IPS-NIHi7 (cell line): ENCODE measurements at regions not wholly inside any gene's neighbourhood (a gene's known extent, or its start where the extent isn't known, plus 50 kb on each side); places are given as distances from the start of the nearest gene placed in this dataset.
"Not testable (repeated sequence)": the region's sequence is repeated elsewhere in the genome, so short reads cannot be mapped to it uniquely, and the experiment has no call there.

Experiments
- DNase-seq: peaks from one replicate; pipeline ENCODE4 v3.0.0; 2012; ENCODE audit warnings: mixed read lengths; ENCODE audit errors: extremely low spot score

- no peak for DNase-seq
These were observed 330.9 kb downstream of the TMEM121 start for GRCh38 chr14:105857220-105857825.

GRCh38 chr14:105857826-105858675 is 331.7 kb downstream of the TMEM121 start:
- no peak for DNase-seq

- no peak for DNase-seq
These were observed 332.3 kb downstream of the TMEM121 start for GRCh38 chr14:105858676-105859025.

GRCh38 chr14:105859073-105859716 is 332.8 kb downstream of the TMEM121 start:
- not testable (repeated sequence) for DNase-seq

GRCh38 chr14:105859717-105860614 is 333.6 kb downstream of the TMEM121 start:
- no peak for DNase-seq

GRCh38 chr14:105860615-105861580 is 334.5 kb downstream of the TMEM121 start:
- no peak for DNase-seq

GRCh38 chr14:105861985-105862465 is 335.6 kb downstream of the TMEM121 start:
- no peak for DNase-seq

- DNase-seq = no peak
These were observed 336.3 kb downstream of the TMEM121 start for GRCh38 chr14:105862581-105863239.

GRCh38 chr14:105863296-105864108 is 337.1 kb downstream of the TMEM121 start:
- DNase-seq = no peak

- no peak for DNase-seq
These were observed 337.7 kb downstream of the TMEM121 start for GRCh38 chr14:105864116-105864515.

- DNase-seq = no peak
These were observed 338.4 kb downstream of the TMEM121 start for GRCh38 chr14:105864651-105865265.

GRCh38 chr14:105865266-105865903 is 339.0 kb downstream of the TMEM121 start:
- no peak for DNase-seq

GRCh38 chr14:105865904-105866840 is 339.8 kb downstream of the TMEM121 start:
- DNase-seq = no peak

GRCh38 chr14:105866841-105867321 is 340.5 kb downstream of the TMEM121 start:
- no peak for DNase-seq

- no peak for DNase-seq
These were observed 341.7 kb downstream of the TMEM121 start for GRCh38 chr14:105867961-105868599.

GRCh38 chr14:105871590-105871989 is 345.2 kb downstream of the TMEM121 start:
- DNase-seq = no peak
